Activated T-cell treated with anti-CD3 and anti-CD28 coated beads, Interleukin-2, amount 50 U/mL, for 4 hours (primary cell): ENCODE measurements at regions not wholly inside any gene's neighbourhood (a gene's known extent, or its start where the extent isn't known, plus 50 kb on each side); places are given as distances from the start of the nearest gene placed in this dataset.

ENCODE experiments used
- ATAC-seq, 2 donors: fragments of 200-7000 bp; cut with Tn5 transposase; one replicate each; pipeline ENCODE4 v1.10.0; 2021
- DNase-seq: peaks from one replicate; pipeline ENCODE4 v3.0.0-alpha.2; 2020
- H3K27me3 Mint-ChIP-seq: one replicate; pipeline ENCODE4 v1.8.0; 2021; ENCODE audit warnings: low read depth, mixed read lengths
- H3K36me3 Mint-ChIP-seq: one replicate; pipeline ENCODE4 v1.8.0; 2022; ENCODE audit warnings: mixed read lengths; ENCODE audit not compliant: insufficient read depth
- H3K4me1 Mint-ChIP-seq: one replicate; pipeline ENCODE4 v1.8.0; 2021; ENCODE audit warnings: low read depth, mixed read lengths
- H3K4me3 Mint-ChIP-seq: one replicate; pipeline ENCODE4 v1.8.0; 2021; ENCODE audit warnings: mild to moderate bottlenecking, moderate library complexity, mixed read lengths
- H3K9me3 Mint-ChIP-seq: one replicate; pipeline ENCODE4 v1.8.0; 2021; ENCODE audit warnings: mixed read lengths

- ATAC-seq, result no peak
- no peak overlapping the region for H3K4me3 Mint-ChIP-seq
- no peaks in the 10 kb centered on the region for H3K36me3 Mint-ChIP-seq
- no peaks in the 10 kb centered on the region for H3K27me3 Mint-ChIP-seq
- no peaks in the 10 kb centered on the region for H3K4me1 Mint-ChIP-seq
- DNase-seq, result no peak
- no peaks in the 10 kb centered on the region for H3K9me3 Mint-ChIP-seq
These were observed 227.0 kb downstream of the RPS24 start for GRCh38 chr10:78260680-78261079.

GRCh38 chr10:78261291-78261690, 227.6 kb downstream of the RPS24 start:
- no peaks in the 10 kb centered on the region for H3K36me3 Mint-ChIP-seq

GRCh38 chr10:78262860-78263259, 229.2 kb downstream of the RPS24 start:
- DNase-seq, result no peak
- no peak overlapping the region for H3K4me3 Mint-ChIP-seq
- no peaks in the 10 kb centered on the region for H3K9me3 Mint-ChIP-seq
- no peak for ATAC-seq
- no peaks in the 10 kb centered on the region for H3K4me1 Mint-ChIP-seq
- H3K36me3 Mint-ChIP-seq, result no peaks in the 10 kb centered on the region
- H3K27me3 Mint-ChIP-seq, result no peaks in the 10 kb centered on the region

More at GRCh38 chr10:78261291-78261690, 227.6 kb downstream of the RPS24 start:
- Mint-ChIP-seq H3K4me1 (no peaks in the 10 kb centered on the region), H3K9me3 (no peaks in the 10 kb centered on the region), H3K4me3 (no peak overlapping the region), H3K27me3 (no peaks in the 10 kb centered on the region)
- no peak for ATAC-seq
- DNase-seq, result no peak

- ATAC-seq (no peak), DNase-seq (no peak)
- H3K36me3 Mint-ChIP-seq, result no peaks in the 10 kb centered on the region
- H3K27me3 Mint-ChIP-seq, result no peaks in the 10 kb centered on the region
- no peaks in the 10 kb centered on the region for H3K9me3 Mint-ChIP-seq
- H3K4me1 Mint-ChIP-seq, result no peaks in the 10 kb centered on the region
- H3K4me3 Mint-ChIP-seq, result no peak overlapping the region
These were observed 229.9 kb downstream of the RPS24 start for GRCh38 chr10:78263521-78263988.

- ATAC-seq (no peak), DNase-seq (no peak)
- no peaks in the 10 kb centered on the region for H3K27me3 Mint-ChIP-seq
- no peaks in the 10 kb centered on the region for H3K9me3 Mint-ChIP-seq
- H3K36me3 Mint-ChIP-seq, result no peaks in the 10 kb centered on the region
- H3K4me3 Mint-ChIP-seq, result no peak overlapping the region
- no peaks in the 10 kb centered on the region for H3K4me1 Mint-ChIP-seq
These were observed 230.7 kb downstream of the RPS24 start for GRCh38 chr10:78264361-78264760.

- no peak for DNase-seq
- H3K9me3 Mint-ChIP-seq, result no peaks in the 10 kb centered on the region
- no peaks in the 10 kb centered on the region for H3K4me1 Mint-ChIP-seq
- H3K36me3 Mint-ChIP-seq, result no peaks in the 10 kb centered on the region
- H3K27me3 Mint-ChIP-seq, result no peaks in the 10 kb centered on the region
- H3K4me3 Mint-ChIP-seq, result no peak overlapping the region
- ATAC-seq, result no peak
These were observed 233.2 kb downstream of the RPS24 start for GRCh38 chr10:78266741-78267469.

GRCh38 chr10:78267598-78267997, 233.9 kb downstream of the RPS24 start:
- no peak for DNase-seq
- Mint-ChIP-seq H3K4me1 (no peaks in the 10 kb centered on the region), H3K36me3 (no peaks in the 10 kb centered on the region), H3K4me3 (no peak overlapping the region), H3K9me3 (no peaks in the 10 kb centered on the region), H3K27me3 (peaks cover under 1% of the 10 kb centered on the region)
- ATAC-seq, result no peak

GRCh38 chr10:78269060-78269459, 235.4 kb downstream of the RPS24 start:
- Mint-ChIP-seq H3K4me1 (no peaks in the 10 kb centered on the region), H3K9me3 (no peaks in the 10 kb centered on the region), H3K27me3 (peaks cover 4% of the 10 kb centered on the region), H3K4me3 (no peak overlapping the region), H3K36me3 (no peaks in the 10 kb centered on the region)
- ATAC-seq (no peak), DNase-seq (no peak)

- Mint-ChIP-seq H3K27me3 (peaks cover 4% of the 10 kb centered on the region), H3K4me3 (no peak overlapping the region), H3K36me3 (no peaks in the 10 kb centered on the region), H3K9me3 (no peaks in the 10 kb centered on the region), H3K4me1 (no peaks in the 10 kb centered on the region)
- no peak for ATAC-seq
- no peak for DNase-seq
These were observed 238.7 kb downstream of the RPS24 start for GRCh38 chr10:78272329-78272728.

- ATAC-seq (no peak), DNase-seq (no peak)
- Mint-ChIP-seq H3K4me1 (no peaks in the 10 kb centered on the region), H3K4me3 (no peak overlapping the region), H3K27me3 (peaks cover 4% of the 10 kb centered on the region), H3K9me3 (no peaks in the 10 kb centered on the region), H3K36me3 (no peaks in the 10 kb centered on the region)
These were observed 240.8 kb downstream of the RPS24 start for GRCh38 chr10:78274491-78274890.

GRCh38 chr10:78276139-78276538, 242.5 kb downstream of the RPS24 start:
- H3K4me3 Mint-ChIP-seq, result no peak overlapping the region
- H3K9me3 Mint-ChIP-seq, result no peaks in the 10 kb centered on the region
- ATAC-seq (no peak), DNase-seq (no peak)
- H3K27me3 Mint-ChIP-seq, result peaks cover 11% of the 10 kb centered on the region
- no peaks in the 10 kb centered on the region for H3K36me3 Mint-ChIP-seq
- no peaks in the 10 kb centered on the region for H3K4me1 Mint-ChIP-seq

- Mint-ChIP-seq H3K4me3 (no peak overlapping the region), H3K4me1 (no peaks in the 10 kb centered on the region), H3K27me3 (peaks cover 17% of the 10 kb centered on the region), H3K36me3 (no peaks in the 10 kb centered on the region), H3K9me3 (no peaks in the 10 kb centered on the region)
- DNase-seq (no peak), ATAC-seq (no peak)
These were observed 243.8 kb downstream of the RPS24 start for GRCh38 chr10:78277314-78278057.

- H3K9me3 Mint-ChIP-seq, result no peaks in the 10 kb centered on the region
- no peaks in the 10 kb centered on the region for H3K36me3 Mint-ChIP-seq
- H3K27me3 Mint-ChIP-seq, result peaks cover 15% of the 10 kb centered on the region
- H3K4me3 Mint-ChIP-seq, result no peak overlapping the region
- H3K4me1 Mint-ChIP-seq, result no peaks in the 10 kb centered on the region
- no peak for ATAC-seq
- DNase-seq, result no peak
These were observed 244.4 kb downstream of the RPS24 start for GRCh38 chr10:78278058-78278404.

- Mint-ChIP-seq H3K4me3 (no peak overlapping the region), H3K9me3 (no peaks in the 10 kb centered on the region), H3K36me3 (no peaks in the 10 kb centered on the region), H3K27me3 (peaks cover 15% of the 10 kb centered on the region), H3K4me1 (no peaks in the 10 kb centered on the region)
- DNase-seq (no peak), ATAC-seq (no peak)
These were observed 246.1 kb downstream of the RPS24 start for GRCh38 chr10:78279756-78280155.

- no peak for DNase-seq
- no peaks in the 10 kb centered on the region for H3K9me3 Mint-ChIP-seq
- H3K27me3 Mint-ChIP-seq, result peaks cover 15% of the 10 kb centered on the region
- no peaks in the 10 kb centered on the region for H3K4me1 Mint-ChIP-seq
- H3K36me3 Mint-ChIP-seq, result no peaks in the 10 kb centered on the region
- ATAC-seq, result no peak
- no peak overlapping the region for H3K4me3 Mint-ChIP-seq
These were observed 246.9 kb downstream of the RPS24 start for GRCh38 chr10:78280604-78281003.
